Gastrocnemius medialis (tissue), 4 donors: ENCODE measurements at regions not wholly inside any gene's neighbourhood (a gene's known extent, or its start where the extent isn't known, plus 50 kb on each side); places are given as distances from the start of the nearest gene placed in this dataset.
"Not testable (repeated sequence)": the region's sequence is repeated elsewhere in the genome, so short reads cannot be mapped to it uniquely, and the experiment has no call there.

Source experiments
- CTCF ChIP-seq, 5 experiments: fragments of 450-650 bp in 3 of 5; fragments of 200-600 bp in 2 of 5; sonication (generic) in 2 of 5; IDR thresholded peaks in 4 of 5; conservative IDR thresholded peaks in 1 of 5; 1 replicate in 4 of 5; 2 replicates in 1 of 5; pipeline ENCODE4 v1.5.1; 2016 to 2019; ENCODE audit warnings: antibody characterized with exemption in 5 of 5, mild to moderate bottlenecking in 3 of 5, moderate library complexity in 3 of 5
- POLR2A ChIP-seq, 2 donors: fragments of 450-650 bp; IDR thresholded peaks; one replicate each; pipeline ENCODE4 v1.6.1; 2017; ENCODE audit warnings: antibody characterized with exemption in 2 of 2, mild to moderate bottlenecking in 2 of 2, moderate library complexity in 2 of 2

GRCh38 chr2:94737145-94737544, 134.1 kb upstream of the TEKT4 start:
- TF ChIP-seq CTCF (IDR thresholded peaks at IDR 0.05 in 4 of 5, conservative IDR thresholded peaks at IDR 0.05 in 1 of 5); POLR2A (IDR thresholded peaks at IDR 0.05): not testable (repeated sequence)
